ENCODE measurements at regions not wholly inside any gene's neighbourhood (a gene's known extent, or its start where the extent isn't known, plus 50 kb on each side); places are given as distances from the start of the nearest gene placed in this dataset.

GRCh38 chr19:27794494-27795042 lies 1418.4 kb downstream of the UQCRFS1 start:
- DNase-seq, result peak; percentile 58

GRCh38 chr19:27793644-27794493 lies 1419.1 kb downstream of the UQCRFS1 start:
- peak; percentile 96 for DNase-seq

- DNase-seq, result peak; percentile 86
These were observed 1419.8 kb downstream of the UQCRFS1 start for GRCh38 chr19:27793128-27793643.

- no peak for DNase-seq
These were observed 1420.3 kb downstream of the UQCRFS1 start for GRCh38 chr19:27792576-27793127.

GRCh38 chr19:27780367-27781075 lies 1432.4 kb downstream of the UQCRFS1 start:
- no peak for DNase-seq

GRCh38 chr19:27779954-27780353 lies 1433.0 kb downstream of the UQCRFS1 start:
- no peak for DNase-seq

GRCh38 chr19:27777726-27778125 lies 1435.2 kb downstream of the UQCRFS1 start:
- no peak for DNase-seq

- no peak for DNase-seq
These were observed 1435.7 kb downstream of the UQCRFS1 start for GRCh38 chr19:27777242-27777641.

GRCh38 chr19:27776524-27776923 lies 1436.4 kb downstream of the UQCRFS1 start:
- DNase-seq, result no peak

GRCh38 chr19:27776020-27776419 lies 1436.9 kb downstream of the UQCRFS1 start:
- peak; percentile 30 for DNase-seq

GRCh38 chr19:27775395-27775794 lies 1437.6 kb downstream of the UQCRFS1 start:
- no peak for DNase-seq

- peak; percentile 13 for DNase-seq
These were observed 1438.1 kb downstream of the UQCRFS1 start for GRCh38 chr19:27774827-27775226.

GRCh38 chr19:27774337-27774736 lies 1438.6 kb downstream of the UQCRFS1 start:
- DNase-seq, result no peak

GRCh38 chr19:27773318-27774094 lies 1439.4 kb downstream of the UQCRFS1 start:
- DNase-seq, result no peak

- DNase-seq, result no peak
These were observed 1440.9 kb downstream of the UQCRFS1 start for GRCh38 chr19:27772059-27772458.

GRCh38 chr19:27770095-27770494 lies 1442.9 kb downstream of the UQCRFS1 start:
- no peak for DNase-seq

- no peak for DNase-seq
These were observed 1445.7 kb downstream of the UQCRFS1 start for GRCh38 chr19:27767234-27767633.

GRCh38 chr19:27765912-27766725 lies 1446.8 kb downstream of the UQCRFS1 start:
- DNase-seq, result no peak

- no peak for DNase-seq
These were observed 1447.6 kb downstream of the UQCRFS1 start for GRCh38 chr19:27765397-27765796.

- DNase-seq, result no peak
These were observed 1448.7 kb downstream of the UQCRFS1 start for GRCh38 chr19:27764186-27764804.

- no peak for DNase-seq
These were observed 1450.0 kb downstream of the UQCRFS1 start for GRCh38 chr19:27762933-27763332.
